ENCODE measurements at regions not wholly inside any gene's neighbourhood (a gene's known extent, or its start where the extent isn't known, plus 50 kb on each side); places are given as distances from the start of the nearest gene placed in this dataset.

DNA sequence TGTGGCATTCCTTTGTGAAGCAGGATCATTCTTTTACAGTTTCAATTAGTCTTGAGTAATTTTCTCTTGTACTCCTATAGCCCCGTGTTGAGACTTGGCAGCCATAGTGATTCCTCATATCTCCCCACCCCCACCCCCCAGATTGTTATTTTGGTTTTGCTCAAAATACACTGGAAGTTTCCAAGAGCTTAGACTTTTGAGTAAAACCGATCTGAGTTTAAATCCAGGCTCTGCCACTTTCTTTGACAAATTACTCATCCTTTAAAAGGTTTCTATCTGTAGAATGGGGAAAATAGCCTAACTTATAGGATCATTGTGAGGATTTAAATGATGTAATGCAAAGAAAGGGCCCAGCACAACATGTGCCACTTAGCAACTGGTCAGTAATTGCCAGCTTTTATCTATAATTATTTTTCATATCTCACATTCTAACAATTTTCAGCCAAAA, 53.1 kb upstream of the RC3H1 start:
- TF ChIP-seq, protein P1, sequence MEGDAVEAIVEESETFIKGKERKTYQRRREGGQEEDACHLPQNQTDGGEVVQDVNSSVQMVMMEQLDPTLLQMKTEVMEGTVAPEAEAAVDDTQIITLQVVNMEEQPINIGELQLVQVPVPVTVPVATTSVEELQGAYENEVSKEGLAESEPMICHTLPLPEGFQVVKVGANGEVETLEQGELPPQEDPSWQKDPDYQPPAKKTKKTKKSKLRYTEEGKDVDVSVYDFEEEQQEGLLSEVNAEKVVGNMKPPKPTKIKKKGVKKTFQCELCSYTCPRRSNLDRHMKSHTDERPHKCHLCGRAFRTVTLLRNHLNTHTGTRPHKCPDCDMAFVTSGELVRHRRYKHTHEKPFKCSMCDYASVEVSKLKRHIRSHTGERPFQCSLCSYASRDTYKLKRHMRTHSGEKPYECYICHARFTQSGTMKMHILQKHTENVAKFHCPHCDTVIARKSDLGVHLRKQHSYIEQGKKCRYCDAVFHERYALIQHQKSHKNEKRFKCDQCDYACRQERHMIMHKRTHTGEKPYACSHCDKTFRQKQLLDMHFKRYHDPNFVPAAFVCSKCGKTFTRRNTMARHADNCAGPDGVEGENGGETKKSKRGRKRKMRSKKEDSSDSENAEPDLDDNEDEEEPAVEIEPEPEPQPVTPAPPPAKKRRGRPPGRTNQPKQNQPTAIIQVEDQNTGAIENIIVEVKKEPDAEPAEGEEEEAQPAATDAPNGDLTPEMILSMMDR (IDR thresholded peaks at IDR 0.05), result no peak
- no peak for TF ChIP-seq POLR2A (IDR thresholded peaks at IDR 0.05; ENCODE audit: low read length)
- TF ChIP-seq, protein P2, sequence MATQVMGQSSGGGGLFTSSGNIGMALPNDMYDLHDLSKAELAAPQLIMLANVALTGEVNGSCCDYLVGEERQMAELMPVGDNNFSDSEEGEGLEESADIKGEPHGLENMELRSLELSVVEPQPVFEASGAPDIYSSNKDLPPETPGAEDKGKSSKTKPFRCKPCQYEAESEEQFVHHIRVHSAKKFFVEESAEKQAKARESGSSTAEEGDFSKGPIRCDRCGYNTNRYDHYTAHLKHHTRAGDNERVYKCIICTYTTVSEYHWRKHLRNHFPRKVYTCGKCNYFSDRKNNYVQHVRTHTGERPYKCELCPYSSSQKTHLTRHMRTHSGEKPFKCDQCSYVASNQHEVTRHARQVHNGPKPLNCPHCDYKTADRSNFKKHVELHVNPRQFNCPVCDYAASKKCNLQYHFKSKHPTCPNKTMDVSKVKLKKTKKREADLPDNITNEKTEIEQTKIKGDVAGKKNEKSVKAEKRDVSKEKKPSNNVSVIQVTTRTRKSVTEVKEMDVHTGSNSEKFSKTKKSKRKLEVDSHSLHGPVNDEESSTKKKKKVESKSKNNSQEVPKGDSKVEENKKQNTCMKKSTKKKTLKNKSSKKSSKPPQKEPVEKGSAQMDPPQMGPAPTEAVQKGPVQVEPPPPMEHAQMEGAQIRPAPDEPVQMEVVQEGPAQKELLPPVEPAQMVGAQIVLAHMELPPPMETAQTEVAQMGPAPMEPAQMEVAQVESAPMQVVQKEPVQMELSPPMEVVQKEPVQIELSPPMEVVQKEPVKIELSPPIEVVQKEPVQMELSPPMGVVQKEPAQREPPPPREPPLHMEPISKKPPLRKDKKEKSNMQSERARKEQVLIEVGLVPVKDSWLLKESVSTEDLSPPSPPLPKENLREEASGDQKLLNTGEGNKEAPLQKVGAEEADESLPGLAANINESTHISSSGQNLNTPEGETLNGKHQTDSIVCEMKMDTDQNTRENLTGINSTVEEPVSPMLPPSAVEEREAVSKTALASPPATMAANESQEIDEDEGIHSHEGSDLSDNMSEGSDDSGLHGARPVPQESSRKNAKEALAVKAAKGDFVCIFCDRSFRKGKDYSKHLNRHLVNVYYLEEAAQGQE (IDR thresholded peaks at IDR 0.05), result no peak
- no peak for TF ChIP-seq EP300 (IDR thresholded peaks at IDR 0.05)
- TF ChIP-seq, protein P3, sequence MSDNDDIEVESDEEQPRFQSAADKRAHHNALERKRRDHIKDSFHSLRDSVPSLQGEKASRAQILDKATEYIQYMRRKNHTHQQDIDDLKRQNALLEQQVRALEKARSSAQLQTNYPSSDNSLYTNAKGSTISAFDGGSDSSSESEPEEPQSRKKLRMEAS (IDR thresholded peaks at IDR 0.05), result no peak
- no peak for TF ChIP-seq RCOR1 (IDR thresholded peaks at IDR 0.05; ENCODE audit: low read depth, low read length)
